WTC11 (cell line): ENCODE measurements at regions not wholly inside any gene's neighbourhood (a gene's known extent, or its start where the extent isn't known, plus 50 kb on each side); places are given as distances from the start of the nearest gene placed in this dataset.

ENCODE experiments used
- ATAC-seq: fragments of 200-7000 bp; cut with Tn5 transposase; 2 replicates; pipeline ENCODE4 v1.10.0; 2021; ENCODE audit warnings: mild to moderate bottlenecking, moderate library complexity
- CTCF ChIA-PET: fragments of 300-600 bp; sonication (Branson Sonifier 250); formaldehyde crosslinking; loops from one replicate; lab custom pipeline; 2021; ENCODE audit warnings: antibody characterized with exemption; lab: Charles Lee
- POLR2A ChIA-PET: fragments of 350-600 bp; sonication (Branson Sonifier 250); formaldehyde crosslinking; loops from one replicate; lab custom pipeline; 2021; ENCODE audit warnings: antibody characterized with exemption; lab: Charles Lee
- DNase-seq: peaks from one replicate; pipeline ENCODE4 v3.0.0; 2021; ENCODE audit warnings: low spot score
- H3K27ac Mint-ChIP-seq: 2 replicates; pipeline ENCODE4 v1.8.0; 2021; ENCODE audit warnings: mixed read lengths
- H3K27me3 Mint-ChIP-seq: 2 replicates; pipeline ENCODE4 v1.8.0; 2021; ENCODE audit warnings: low read depth, mild to moderate bottlenecking, moderate library complexity, mixed read lengths
- H3K36me3 Mint-ChIP-seq: 2 replicates; pipeline ENCODE4 v1.8.0; 2021; ENCODE audit warnings: mixed read lengths
- H3K4me1 Mint-ChIP-seq: 2 replicates; pipeline ENCODE4 v1.8.0; 2022; ENCODE audit warnings: mixed read lengths
- H3K4me3 Mint-ChIP-seq: 2 replicates; pipeline ENCODE4 v1.8.0; 2021; ENCODE audit warnings: mild to moderate bottlenecking, moderate library complexity, mixed read lengths
- H3K9me3 Mint-ChIP-seq: 2 replicates; pipeline ENCODE4 v1.8.0; 2021; ENCODE audit warnings: mixed read lengths
- CBFB ChIP-seq: sonication (generic); formaldehyde crosslinking; IDR thresholded peaks from 2 replicates; pipeline ENCODE4 v1.8.1; 2022; ENCODE audit warnings: mild to moderate bottlenecking, low read depth, missing genetic modification reagents
- CREM ChIP-seq: sonication (generic); formaldehyde crosslinking; IDR thresholded peaks from 2 replicates; pipeline ENCODE4 v1.8.1; 2022; ENCODE audit warnings: mild to moderate bottlenecking, missing genetic modification reagents, moderate library complexity
- CTCF ChIP-seq: fragments of 200-600 bp; IDR thresholded peaks from 2 replicates; pipeline ENCODE4 v1.8.0; 2022; ENCODE audit warnings: antibody characterized with exemption
- ERG ChIP-seq: fragments of 250-450 bp; sonication (Bioruptor Pico); IDR thresholded peaks from 2 replicates; pipeline ENCODE4 v1.8.0; 2021; ENCODE audit warnings: mild to moderate bottlenecking
- ESRRA ChIP-seq: sonication (generic); formaldehyde crosslinking; IDR thresholded peaks from 2 replicates; pipeline ENCODE4 v1.8.1; 2022; ENCODE audit warnings: mild to moderate bottlenecking, missing genetic modification reagents, borderline replicate concordance
- JAZF1 ChIP-seq: fragments of 250-450 bp; sonication (Bioruptor Pico); IDR thresholded peaks from 2 replicates; pipeline ENCODE4 v1.9.0; 2021; ENCODE audit warnings: moderate library complexity, mild to moderate bottlenecking, inconsistent platforms
- KAT7 ChIP-seq: sonication (generic); formaldehyde crosslinking; IDR thresholded peaks from 2 replicates; pipeline ENCODE4 v1.8.1; 2023; ENCODE audit warnings: missing genetic modification reagents, mild to moderate bottlenecking, borderline replicate concordance
- OVOL2 ChIP-seq: fragments of 250-450 bp; sonication (Bioruptor Pico); IDR thresholded peaks from 2 replicates; pipeline ENCODE4 v1.9.0; 2021; ENCODE audit warnings: mild to moderate bottlenecking, borderline replicate concordance
- RELA ChIP-seq: sonication (generic); formaldehyde crosslinking; IDR thresholded peaks from 2 replicates; pipeline ENCODE4 v1.8.1; 2022; ENCODE audit warnings: missing genetic modification reagents, mild to moderate bottlenecking, borderline replicate concordance
- SMAD4 ChIP-seq: sonication (generic); formaldehyde crosslinking; IDR thresholded peaks from 2 replicates; pipeline ENCODE4 v1.8.0; 2022; ENCODE audit warnings: mild to moderate bottlenecking, missing genetic modification reagents
- USF1 ChIP-seq: sonication (generic); formaldehyde crosslinking; IDR thresholded peaks from 2 replicates; pipeline ENCODE4 v1.8.0; 2022; ENCODE audit warnings: mild to moderate bottlenecking, missing genetic modification reagents
- ZBTB21 ChIP-seq: sonication (generic); formaldehyde crosslinking; IDR thresholded peaks from 2 replicates; pipeline ENCODE4 v1.8.1; 2023; ENCODE audit warnings: mild to moderate bottlenecking, missing genetic modification reagents, borderline replicate concordance
- ZNF232 ChIP-seq: sonication (generic); formaldehyde crosslinking; IDR thresholded peaks from 2 replicates; pipeline ENCODE4 v1.8.0; 2022; ENCODE audit warnings: mild to moderate bottlenecking, missing genetic modification reagents
- ZNF317 ChIP-seq: sonication (generic); formaldehyde crosslinking; IDR thresholded peaks from 2 replicates; pipeline ENCODE4 v1.8.1; 2023; ENCODE audit warnings: low read depth, mild to moderate bottlenecking, moderate library complexity, missing genetic modification reagents, borderline replicate concordance
- ZNF396 ChIP-seq: fragments of 250-450 bp; sonication (Bioruptor Pico); IDR thresholded peaks from 2 replicates; pipeline ENCODE4 v1.8.0; 2021; ENCODE audit warnings: mild to moderate bottlenecking, moderate library complexity, borderline replicate concordance
- TF ChIP-seq, protein P1 (sequence below): sonication (generic); formaldehyde crosslinking; IDR thresholded peaks from 2 replicates; pipeline ENCODE4 v1.8.1; 2023; ENCODE audit warnings: mild to moderate bottlenecking, missing genetic modification reagents, moderate library complexity
- TF ChIP-seq, protein P2 (sequence below): sonication (generic); formaldehyde crosslinking; IDR thresholded peaks from 2 replicates; pipeline ENCODE4 v1.8.1; 2023; ENCODE audit warnings: mild to moderate bottlenecking, missing genetic modification reagents
- TF ChIP-seq, protein P3 (sequence below): sonication (generic); formaldehyde crosslinking; IDR thresholded peaks from 2 replicates; pipeline ENCODE4 v1.8.0; 2022; ENCODE audit warnings: missing genetic modification reagents

- TF ChIP-seq SMAD4 (CRISPR knock-in tag) (no peak), KAT7 (CRISPR knock-in tag) (no peak), CTCF (no peak)
These were observed 563.0 kb downstream of the SOX6 start (continued) for GRCh38 chr11:15793043-15793996.

DNA sequence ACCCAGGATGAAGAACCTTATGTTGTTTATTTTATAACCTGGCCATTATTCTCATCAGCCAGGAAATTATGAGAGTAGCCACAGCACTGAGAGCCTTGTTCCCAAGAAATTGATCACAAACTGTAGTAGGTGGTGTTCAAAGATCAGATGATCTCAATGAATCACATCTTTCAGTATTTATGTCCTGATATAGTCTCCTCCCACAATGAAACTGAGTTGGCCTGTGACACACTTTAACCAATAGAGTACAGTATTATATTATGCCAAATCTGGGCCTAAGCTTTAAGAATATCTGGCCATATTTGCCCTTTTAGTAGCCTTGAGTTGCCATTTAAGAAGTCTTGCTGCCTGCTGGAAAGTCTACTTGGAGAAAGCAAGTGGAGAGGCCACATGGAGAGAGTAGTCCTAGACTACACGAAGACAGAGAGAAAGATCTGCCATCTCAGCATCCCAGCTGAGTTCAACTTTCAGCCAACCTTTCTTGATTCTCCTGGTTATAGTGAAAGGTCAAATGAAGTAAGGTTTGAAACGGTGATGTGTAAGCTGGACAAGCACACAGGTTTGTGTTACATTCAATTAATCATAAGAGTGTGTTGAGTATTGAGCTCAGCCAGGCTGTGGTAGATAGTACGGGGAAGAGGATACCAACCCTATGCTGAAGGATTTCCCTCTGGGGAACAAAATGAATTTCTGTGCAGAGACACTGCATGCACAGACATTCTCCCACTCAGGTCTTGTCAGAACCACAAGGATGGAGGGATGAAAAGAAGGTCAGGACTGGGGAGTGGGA lies 561.8 kb downstream of the SOX6 start:
- ATAC-seq (no peak), DNase-seq (no peak)
- peaks cover 5% of the 10 kb centered on the region for H3K36me3 Mint-ChIP-seq
- H3K27me3 Mint-ChIP-seq: no peaks in the 10 kb centered on the region
- ChIA-PET CTCF (no interaction called here), POLR2A (no interaction called here)
- H3K27ac Mint-ChIP-seq: no peak overlapping the region
- no peak overlapping the region for H3K4me3 Mint-ChIP-seq
- no peaks in the 10 kb centered on the region for H3K4me1 Mint-ChIP-seq
- H3K9me3 Mint-ChIP-seq: peaks cover 32% of the 10 kb centered on the region
- TF ChIP-seq JAZF1 (CRISPR knock-in tag) (no peak), ERG (CRISPR knock-in tag) (no peak), ESRRA (CRISPR knock-in tag) (no peak), ZBTB21 (CRISPR knock-in tag) (no peak), SMAD4 (CRISPR knock-in tag) (no peak), RELA (CRISPR knock-in tag) (no peak), ZNF232 (CRISPR knock-in tag) (no peak), CBFB (no peak), ZNF396 (CRISPR knock-in tag) (no peak), ZNF317 (no peak), OVOL2 (no peak), CREM (CRISPR knock-in tag) (no peak), USF1 (no peak)
- TF ChIP-seq, protein P1, sequence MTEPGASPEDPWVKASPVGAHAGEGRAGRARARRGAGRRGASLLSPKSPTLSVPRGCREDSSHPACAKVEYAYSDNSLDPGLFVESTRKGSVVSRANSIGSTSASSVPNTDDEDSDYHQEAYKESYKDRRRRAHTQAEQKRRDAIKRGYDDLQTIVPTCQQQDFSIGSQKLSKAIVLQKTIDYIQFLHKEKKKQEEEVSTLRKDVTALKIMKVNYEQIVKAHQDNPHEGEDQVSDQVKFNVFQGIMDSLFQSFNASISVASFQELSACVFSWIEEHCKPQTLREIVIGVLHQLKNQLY (CRISPR knock-in tag): no peak
- TF ChIP-seq, protein P2, sequence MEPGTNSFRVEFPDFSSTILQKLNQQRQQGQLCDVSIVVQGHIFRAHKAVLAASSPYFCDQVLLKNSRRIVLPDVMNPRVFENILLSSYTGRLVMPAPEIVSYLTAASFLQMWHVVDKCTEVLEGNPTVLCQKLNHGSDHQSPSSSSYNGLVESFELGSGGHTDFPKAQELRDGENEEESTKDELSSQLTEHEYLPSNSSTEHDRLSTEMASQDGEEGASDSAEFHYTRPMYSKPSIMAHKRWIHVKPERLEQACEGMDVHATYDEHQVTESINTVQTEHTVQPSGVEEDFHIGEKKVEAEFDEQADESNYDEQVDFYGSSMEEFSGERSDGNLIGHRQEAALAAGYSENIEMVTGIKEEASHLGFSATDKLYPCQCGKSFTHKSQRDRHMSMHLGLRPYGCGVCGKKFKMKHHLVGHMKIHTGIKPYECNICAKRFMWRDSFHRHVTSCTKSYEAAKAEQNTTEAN (CRISPR knock-in tag): no peak
- TF ChIP-seq, protein P3, sequence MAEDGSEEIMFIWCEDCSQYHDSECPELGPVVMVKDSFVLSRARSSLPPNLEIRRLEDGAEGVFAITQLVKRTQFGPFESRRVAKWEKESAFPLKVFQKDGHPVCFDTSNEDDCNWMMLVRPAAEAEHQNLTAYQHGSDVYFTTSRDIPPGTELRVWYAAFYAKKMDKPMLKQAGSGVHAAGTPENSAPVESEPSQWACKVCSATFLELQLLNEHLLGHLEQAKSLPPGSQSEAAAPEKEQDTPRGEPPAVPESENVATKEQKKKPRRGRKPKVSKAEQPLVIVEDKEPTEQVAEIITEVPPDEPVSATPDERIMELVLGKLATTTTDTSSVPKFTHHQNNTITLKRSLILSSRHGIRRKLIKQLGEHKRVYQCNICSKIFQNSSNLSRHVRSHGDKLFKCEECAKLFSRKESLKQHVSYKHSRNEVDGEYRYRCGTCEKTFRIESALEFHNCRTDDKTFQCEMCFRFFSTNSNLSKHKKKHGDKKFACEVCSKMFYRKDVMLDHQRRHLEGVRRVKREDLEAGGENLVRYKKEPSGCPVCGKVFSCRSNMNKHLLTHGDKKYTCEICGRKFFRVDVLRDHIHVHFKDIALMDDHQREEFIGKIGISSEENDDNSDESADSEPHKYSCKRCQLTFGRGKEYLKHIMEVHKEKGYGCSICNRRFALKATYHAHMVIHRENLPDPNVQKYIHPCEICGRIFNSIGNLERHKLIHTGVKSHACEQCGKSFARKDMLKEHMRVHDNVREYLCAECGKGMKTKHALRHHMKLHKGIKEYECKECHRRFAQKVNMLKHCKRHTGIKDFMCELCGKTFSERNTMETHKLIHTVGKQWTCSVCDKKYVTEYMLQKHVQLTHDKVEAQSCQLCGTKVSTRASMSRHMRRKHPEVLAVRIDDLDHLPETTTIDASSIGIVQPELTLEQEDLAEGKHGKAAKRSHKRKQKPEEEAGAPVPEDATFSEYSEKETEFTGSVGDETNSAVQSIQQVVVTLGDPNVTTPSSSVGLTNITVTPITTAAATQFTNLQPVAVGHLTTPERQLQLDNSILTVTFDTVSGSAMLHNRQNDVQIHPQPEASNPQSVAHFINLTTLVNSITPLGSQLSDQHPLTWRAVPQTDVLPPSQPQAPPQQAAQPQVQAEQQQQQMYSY (CRISPR knock-in tag): no peak
